GM18505 (cell line): ENCODE measurements at regions not wholly inside any gene's neighbourhood (a gene's known extent, or its start where the extent isn't known, plus 50 kb on each side); places are given as distances from the start of the nearest gene placed in this dataset.
"Not testable (repeated sequence)": the region's sequence is repeated elsewhere in the genome, so short reads cannot be mapped to it uniquely, and the experiment has no call there.

Experiments
- ATAC-seq: cut with Tn5 transposase; IDR thresholded peaks from one replicate; pipeline ENCODE4 v1.9.1; 2021; ENCODE audit not compliant: unreplicated experiment
- POLR2A ChIP-seq: IDR thresholded peaks from 4 replicates; pipeline ENCODE4 v1.6.1; 2011; ENCODE audit warnings: borderline replicate concordance; ENCODE audit not compliant: insufficient read depth, insufficient read length; ENCODE audit errors: extremely low read depth

DNA sequence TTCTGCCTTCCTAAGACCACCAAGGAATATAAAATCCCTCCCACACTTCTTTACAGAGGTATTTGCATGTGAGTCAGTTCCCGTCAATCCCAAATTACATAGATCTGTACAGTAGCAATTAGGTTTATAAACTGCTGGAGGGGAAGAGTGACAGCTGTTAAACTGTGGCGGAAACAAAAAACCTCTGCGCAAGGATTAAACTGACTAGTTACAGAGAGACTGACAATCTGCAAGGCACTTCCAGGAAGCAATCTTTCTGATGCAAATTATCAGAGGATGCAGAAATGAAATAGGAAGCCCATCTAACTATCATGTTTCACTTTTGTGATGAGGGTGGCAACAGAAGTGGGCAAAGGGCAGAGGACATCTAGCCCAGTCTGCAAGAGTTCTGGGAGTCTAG, 150.4 kb downstream of the RTP4 start:
- ATAC-seq, result no peak
- no peak for TF ChIP-seq POLR2A

DNA sequence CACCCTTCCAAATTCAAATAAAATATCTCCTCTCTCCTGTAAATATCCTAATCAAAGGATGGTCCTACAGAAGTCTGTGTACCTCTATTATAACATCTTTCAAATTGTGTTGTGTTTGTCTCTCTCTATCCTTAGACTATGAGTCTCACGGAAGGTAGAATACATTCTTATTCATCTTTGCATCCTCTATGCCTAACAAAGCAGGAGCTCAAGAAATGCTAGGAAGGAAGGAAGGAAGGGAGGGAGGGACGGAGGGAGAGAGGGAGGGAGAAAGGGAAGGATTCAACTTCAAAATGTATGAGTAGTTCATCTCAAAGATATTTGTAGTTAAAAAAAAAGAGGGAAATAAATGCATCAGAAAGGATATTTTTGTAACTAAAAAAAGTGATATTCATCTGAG, 150.0 kb downstream of the RTP4 start:
- TF ChIP-seq POLR2A, result no peak
- ATAC-seq, result no peak

- ATAC-seq, result no peak
Observed at GRCh38 chr3:187516446-187517185, 148.4 kb downstream of the RTP4 start.

GRCh38 chr3:187507905-187508304, 139.7 kb downstream of the RTP4 start:
- ATAC-seq, result no peak
- no peak for TF ChIP-seq POLR2A

More at GRCh38 chr3:187516446-187517185, 148.4 kb downstream of the RTP4 start:
- no peak for TF ChIP-seq POLR2A

DNA sequence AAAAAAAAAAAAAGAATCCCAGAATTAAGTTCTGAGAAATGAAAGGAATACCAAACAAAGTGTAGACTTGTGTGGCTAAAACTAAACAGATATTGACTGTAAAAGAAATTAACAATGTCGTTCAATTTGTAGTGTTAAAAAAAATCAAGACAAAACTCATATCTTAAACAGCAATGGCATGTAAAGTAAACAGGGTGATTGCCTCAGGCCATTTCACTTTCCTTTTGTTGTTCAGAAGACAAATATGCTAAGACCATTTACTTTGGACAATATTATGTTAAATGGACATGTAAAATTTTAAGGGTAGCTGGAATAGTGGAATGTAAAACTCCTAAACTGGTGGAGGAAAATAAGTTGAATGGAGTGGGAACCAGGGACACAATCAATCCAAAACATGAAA, 139.1 kb downstream of the RTP4 start:
- no peak for ATAC-seq
- no peak for TF ChIP-seq POLR2A

DNA sequence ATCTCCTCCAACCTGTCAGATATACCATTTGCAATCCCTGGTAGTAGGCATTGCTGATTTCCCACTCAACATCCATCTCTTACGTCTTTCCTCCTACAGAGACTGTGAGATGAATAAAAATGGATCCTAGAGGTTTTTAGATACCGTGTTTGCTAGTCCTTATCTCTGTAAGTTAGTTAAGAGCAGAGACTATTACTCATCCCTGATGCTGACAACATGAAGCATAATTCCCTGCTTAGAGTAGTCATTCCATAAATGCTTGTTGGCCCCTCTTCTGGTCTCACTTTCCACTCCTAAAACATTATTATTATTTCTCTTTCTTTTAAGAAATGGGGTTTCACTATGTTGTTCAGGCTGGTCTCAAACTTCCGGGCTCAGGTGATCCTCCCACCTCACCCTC, 136.2 kb downstream of the RTP4 start:
- TF ChIP-seq POLR2A, result no peak

GRCh38 chr3:187498211-187498724, 130.1 kb downstream of the RTP4 start:
- ATAC-seq, result no peak
- TF ChIP-seq POLR2A, result no peak

More for the DNA sequence above, 136.2 kb downstream of the RTP4 start:
- ATAC-seq, result no peak

- no peak for ATAC-seq
- no peak for TF ChIP-seq POLR2A
Observed at GRCh38 chr3:187497052-187497451, 128.9 kb downstream of the RTP4 start.

DNA sequence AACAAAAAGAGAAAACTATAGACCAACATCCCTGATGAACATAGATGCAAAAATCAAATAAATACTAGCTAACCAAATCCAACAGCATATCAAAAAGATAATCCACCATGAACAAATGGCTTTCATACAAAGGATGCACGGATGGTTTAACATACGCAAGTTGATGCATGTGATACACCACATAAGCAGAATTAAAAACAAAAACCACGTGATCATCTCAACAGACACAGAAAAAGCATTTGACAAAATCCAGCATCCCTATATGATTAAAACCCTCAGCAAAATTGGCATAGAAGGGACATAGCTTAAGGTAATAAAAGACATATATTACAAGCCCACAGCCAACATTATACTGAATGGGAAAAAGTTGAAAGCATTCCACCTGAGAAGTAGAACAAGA, 125.9 kb downstream of the RTP4 start:
- not testable (repeated sequence) for ATAC-seq

GRCh38 chr3:187491371-187491770, 123.2 kb downstream of the RTP4 start:
- no peak for ATAC-seq
- no peak for TF ChIP-seq POLR2A

DNA sequence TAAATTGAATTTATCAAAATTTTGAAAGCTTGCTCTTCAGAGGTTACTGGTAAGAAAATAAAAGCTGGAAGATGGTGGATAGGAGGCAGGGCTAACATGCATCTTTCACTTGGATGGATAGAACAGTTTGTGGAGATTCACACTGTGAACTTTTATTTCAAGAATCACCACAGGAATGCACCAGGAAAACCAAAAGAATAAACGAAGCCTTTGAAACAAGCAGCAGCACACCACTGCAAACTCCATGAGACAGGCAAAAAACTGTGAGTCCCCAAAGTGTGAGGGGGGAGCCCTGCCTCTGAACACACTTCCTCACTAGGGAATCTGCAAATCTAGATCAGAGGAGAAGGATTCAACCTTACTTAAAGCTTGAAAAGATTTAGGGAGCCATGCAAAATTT, 122.2 kb downstream of the RTP4 start:
- ATAC-seq, result no peak
- TF ChIP-seq POLR2A, result no peak

DNA sequence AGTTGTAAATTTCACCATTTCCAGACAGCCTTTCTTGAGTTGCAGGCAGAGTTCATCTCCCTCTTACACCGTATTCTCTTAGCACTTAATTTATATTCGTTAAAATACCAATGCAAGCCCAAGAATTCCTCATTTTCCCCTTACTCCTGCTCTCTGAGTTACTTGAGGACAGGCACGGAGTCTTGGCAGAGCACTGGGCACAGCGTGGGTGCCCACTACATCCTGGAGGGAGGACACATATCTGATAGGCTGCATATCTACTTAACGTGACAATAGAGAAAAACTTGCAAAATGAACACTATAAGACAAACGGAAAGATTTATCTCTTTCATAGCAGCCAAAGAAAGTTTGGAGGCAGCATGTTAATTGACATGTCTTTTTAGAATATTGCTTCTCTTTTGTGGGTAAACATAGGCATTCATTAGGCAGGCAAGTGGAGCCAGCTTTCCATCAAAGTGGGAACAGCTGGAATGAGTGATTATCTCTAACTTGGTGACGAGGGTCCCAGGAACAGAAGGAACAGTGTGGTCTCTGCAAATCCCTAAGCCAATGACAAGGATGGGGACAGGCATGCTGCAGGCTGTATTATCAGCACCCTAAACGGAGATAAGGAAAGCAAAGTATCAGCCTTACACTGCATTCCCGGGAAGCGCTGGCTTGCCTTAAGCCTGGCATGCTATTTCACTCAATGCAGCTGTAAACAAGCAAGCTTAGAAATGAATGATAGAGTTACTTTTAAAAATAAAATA, 116.5 kb downstream of the RTP4 start:
- ATAC-seq, result no peak
- TF ChIP-seq POLR2A, result no peak

DNA sequence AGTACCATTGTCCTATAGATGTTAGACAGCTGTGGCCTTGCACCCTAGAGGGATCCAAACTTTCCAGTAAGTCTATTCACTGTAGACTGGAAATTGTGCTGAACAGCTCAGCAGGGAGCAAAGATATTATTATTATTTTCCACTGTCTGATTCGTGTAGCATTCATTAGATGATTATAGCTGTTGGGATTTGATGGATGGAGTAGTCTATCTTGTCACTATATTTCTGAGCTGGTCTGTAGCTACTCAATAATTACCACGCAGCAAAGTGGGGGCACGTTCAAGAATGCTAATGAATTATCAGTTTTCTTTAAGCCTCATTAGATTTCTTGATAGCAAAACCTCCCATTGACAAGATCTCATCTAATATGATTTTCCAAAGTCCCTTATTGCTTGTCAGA, 113.2 kb downstream of the RTP4 start:
- ATAC-seq, result no peak
- no peak for TF ChIP-seq POLR2A

DNA sequence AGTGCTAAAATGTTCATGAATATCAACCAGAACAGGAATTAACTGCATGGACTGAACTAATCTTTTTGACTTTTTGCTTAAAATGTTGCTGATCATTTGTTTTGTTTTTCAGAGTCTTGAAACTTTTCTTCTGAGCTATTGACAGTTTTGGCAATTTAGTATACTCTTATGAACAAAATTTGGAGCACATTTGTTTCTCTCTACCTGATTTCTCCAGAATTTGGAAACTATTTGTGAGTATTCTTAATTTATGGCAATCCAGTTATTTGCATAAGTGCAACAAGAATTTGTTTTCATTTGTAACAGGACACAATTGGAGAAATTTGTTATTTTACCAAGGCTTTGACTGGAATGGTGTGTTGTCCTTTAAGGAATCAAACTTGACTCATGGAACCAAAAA, 107.4 kb downstream of the RTP4 start:
- ATAC-seq, result not testable (repeated sequence)

DNA sequence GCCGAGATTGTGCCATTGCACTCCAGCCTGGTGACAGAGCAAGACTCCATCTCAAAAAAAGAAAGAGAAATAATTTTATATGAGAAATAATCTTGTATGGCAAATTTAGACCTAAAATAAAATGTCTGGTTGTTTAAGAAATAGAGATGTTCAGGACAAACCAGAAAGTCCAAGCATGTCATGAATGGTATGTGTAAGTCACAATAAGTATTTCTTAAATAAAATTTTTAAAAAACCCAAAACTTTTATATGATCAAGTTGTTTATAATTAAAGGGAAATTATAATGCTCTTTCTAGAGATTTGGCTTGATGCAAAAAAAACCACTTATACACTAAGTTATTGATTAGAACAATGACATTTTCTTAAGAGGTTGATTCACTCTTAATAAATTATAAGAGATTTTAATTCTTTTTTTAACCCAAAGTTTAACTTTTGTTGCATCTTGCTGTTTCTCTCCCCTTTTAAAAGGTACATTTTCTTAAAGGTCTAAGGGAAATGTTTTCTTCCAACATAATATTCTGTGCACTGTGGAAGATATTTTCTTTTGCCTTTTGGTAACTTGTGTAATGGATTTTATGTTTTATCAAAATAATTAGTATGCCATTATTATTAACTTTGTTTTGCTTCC, 105.7 kb downstream of the RTP4 start:
- no peak for TF ChIP-seq POLR2A

GRCh38 chr3:187466306-187466705, 98.1 kb downstream of the RTP4 start:
- not testable (repeated sequence) for ATAC-seq

More for the DNA sequence above, 105.7 kb downstream of the RTP4 start:
- no peak for ATAC-seq
